A673 (cell line): ENCODE measurements at regions not wholly inside any gene's neighbourhood (a gene's known extent, or its start where the extent isn't known, plus 50 kb on each side); places are given as distances from the start of the nearest gene placed in this dataset.

Experiments used
- BruUV-seq: library from RNA; stranded (reverse); fragments of 400-500 nt; replicated peaks from 2 replicates; lab custom pipeline; 2021; lab: Mats Ljungman, UMichigan
- CTCF ChIA-PET: fragments of 300-600 bp; sonication (Branson Sonifier 250); formaldehyde crosslinking; loops from one replicate; lab custom pipeline; 2022; ENCODE audit warnings: antibody characterized with exemption; lab: Charles Lee
- POLR2A ChIA-PET: fragments of 300-600 bp; sonication (Branson Sonifier 250); formaldehyde crosslinking; loops from one replicate; lab custom pipeline; 2022; ENCODE audit warnings: antibody characterized with exemption; ENCODE audit not compliant: low non-redundant PET; lab: Charles Lee
- DNase-seq: peaks from one replicate; pipeline ENCODE4 v3.0.0-alpha.2; 2015; ENCODE audit warnings: low spot score
- H3K27ac ChIP-seq: fragments of 200-600 bp; sonication (generic); 2 replicates; pipeline ENCODE4 v1.5.1; 2016; ENCODE audit warnings: mixed run types, low read depth, mild to moderate bottlenecking, mixed read lengths, antibody characterized with exemption, low read length; ENCODE audit not compliant: poor library complexity, severe bottlenecking
- H3K27me3 ChIP-seq: fragments of 200-600 bp; sonication (generic); replicated peaks from 2 replicates; pipeline ENCODE4 v1.6.1; 2017; ENCODE audit warnings: mixed run types, low read depth, mild to moderate bottlenecking, mixed read lengths, antibody characterized with exemption, low read length; ENCODE audit not compliant: insufficient read depth, poor library complexity
- H3K36me3 ChIP-seq: fragments of 200-600 bp; sonication (generic); 2 replicates; pipeline ENCODE4 v1.6.1; 2016; ENCODE audit warnings: mixed run types, mild to moderate bottlenecking, mixed read lengths, antibody characterized with exemption, low read length; ENCODE audit not compliant: insufficient read depth, poor library complexity, severe bottlenecking
- H3K4me1 ChIP-seq: fragments of 200-600 bp; sonication (generic); 2 replicates; pipeline ENCODE4 v1.6.1; 2017; ENCODE audit warnings: mixed run types, mild to moderate bottlenecking, mixed read lengths, antibody characterized with exemption, low read length; ENCODE audit not compliant: insufficient read depth, poor library complexity, severe bottlenecking
- H3K4me3 ChIP-seq: fragments of 200-600 bp; sonication (generic); 2 replicates; pipeline ENCODE4 v1.5.1; 2016; ENCODE audit warnings: low read depth, mixed run types, mild to moderate bottlenecking, mixed read lengths, low read length; ENCODE audit not compliant: poor library complexity, severe bottlenecking
- H3K9me3 ChIP-seq: fragments of 200-600 bp; sonication (generic); 2 replicates; pipeline ENCODE4 v1.6.1; 2016; ENCODE audit warnings: mixed run types, low read depth, mild to moderate bottlenecking, mixed read lengths, antibody characterized with exemption, low read length; ENCODE audit not compliant: poor library complexity, severe bottlenecking
- EZH2 ChIP-seq: fragments of 200-600 bp; sonication (generic); IDR thresholded peaks from 2 replicates; pipeline ENCODE4 v1.6.1; 2017; ENCODE audit warnings: borderline replicate concordance, low read depth, mild to moderate bottlenecking, mixed read lengths, antibody characterized with exemption, low read length; ENCODE audit not compliant: poor library complexity, severe bottlenecking
- intact Hi-C: fragments of 100-400 bp; cut with micrococcal nuclease; formaldehyde crosslinking; loops from one replicate; pipeline ENCODE4 v1.10.0; 2022; ENCODE audit not compliant: unreplicated experiment
- TF ChIP-seq, protein P1 (sequence below): fragments of 300-800, 200-600 bp; sonication (generic); conservative IDR thresholded peaks from 2 replicates; pipeline ENCODE4 v1.5.1; 2017; ENCODE audit warnings: low read depth, mild to moderate bottlenecking, antibody characterized with exemption, low read length, moderate library complexity, mixed read lengths

DNA sequence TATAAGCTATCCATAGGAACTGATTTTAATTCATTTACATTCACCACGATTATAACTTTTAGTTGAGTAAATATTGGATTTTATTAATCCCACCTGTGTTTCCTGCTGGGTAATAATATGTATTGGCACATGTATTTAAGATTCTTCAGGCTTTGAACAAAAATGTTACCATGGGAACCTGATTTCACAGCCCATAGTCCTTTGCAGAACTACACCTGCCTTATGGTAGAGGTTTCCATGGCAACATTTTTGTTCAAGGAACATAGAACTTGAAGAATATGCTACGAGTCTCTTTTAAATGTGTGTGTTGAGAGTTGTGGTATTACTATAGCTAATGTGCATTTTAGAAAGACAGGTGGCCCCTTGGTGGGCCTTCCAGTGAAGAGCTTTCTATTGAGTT is 317.4 kb downstream of the SAMD5 start:
- H3K36me3 ChIP-seq = no peaks in the 10 kb centered on the region
- no peaks in the 10 kb centered on the region for H3K4me1 ChIP-seq
- CTCF ChIA-PET = no interaction called here
- intact Hi-C loops = no loop called here
- H3K4me3 ChIP-seq = no peak overlapping the region
- H3K9me3 ChIP-seq = no peaks in the 10 kb centered on the region
- POLR2A ChIA-PET = no interaction called here
- no peak for DNase-seq
- H3K27me3 ChIP-seq = no peaks in the 10 kb centered on the region
- no TSS peak for BruUV-seq
- no peak overlapping the region for H3K27ac ChIP-seq
- TF ChIP-seq, protein P1, sequence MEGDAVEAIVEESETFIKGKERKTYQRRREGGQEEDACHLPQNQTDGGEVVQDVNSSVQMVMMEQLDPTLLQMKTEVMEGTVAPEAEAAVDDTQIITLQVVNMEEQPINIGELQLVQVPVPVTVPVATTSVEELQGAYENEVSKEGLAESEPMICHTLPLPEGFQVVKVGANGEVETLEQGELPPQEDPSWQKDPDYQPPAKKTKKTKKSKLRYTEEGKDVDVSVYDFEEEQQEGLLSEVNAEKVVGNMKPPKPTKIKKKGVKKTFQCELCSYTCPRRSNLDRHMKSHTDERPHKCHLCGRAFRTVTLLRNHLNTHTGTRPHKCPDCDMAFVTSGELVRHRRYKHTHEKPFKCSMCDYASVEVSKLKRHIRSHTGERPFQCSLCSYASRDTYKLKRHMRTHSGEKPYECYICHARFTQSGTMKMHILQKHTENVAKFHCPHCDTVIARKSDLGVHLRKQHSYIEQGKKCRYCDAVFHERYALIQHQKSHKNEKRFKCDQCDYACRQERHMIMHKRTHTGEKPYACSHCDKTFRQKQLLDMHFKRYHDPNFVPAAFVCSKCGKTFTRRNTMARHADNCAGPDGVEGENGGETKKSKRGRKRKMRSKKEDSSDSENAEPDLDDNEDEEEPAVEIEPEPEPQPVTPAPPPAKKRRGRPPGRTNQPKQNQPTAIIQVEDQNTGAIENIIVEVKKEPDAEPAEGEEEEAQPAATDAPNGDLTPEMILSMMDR = no peak
- no peak for TF ChIP-seq EZH2

- H3K4me3 ChIP-seq = no peak overlapping the region
These were observed 318.2 kb downstream of the SAMD5 start for GRCh38 chr6:147826698-147827097.

GRCh38 chr6:147829418-147829817 is 320.9 kb downstream of the SAMD5 start:
- no peak overlapping the region for H3K4me3 ChIP-seq
- TF ChIP-seq, protein P1 = no peak
- TF ChIP-seq EZH2 = no peak
- H3K36me3 ChIP-seq = no peaks in the 10 kb centered on the region
- CTCF ChIA-PET = no interaction called here
- no peaks in the 10 kb centered on the region for H3K4me1 ChIP-seq
- BruUV-seq = no TSS peak
- H3K9me3 ChIP-seq = no peaks in the 10 kb centered on the region
- H3K27me3 ChIP-seq = no peaks in the 10 kb centered on the region
- no peak overlapping the region for H3K27ac ChIP-seq
- no peak for DNase-seq
- intact Hi-C loops = no loop called here
- POLR2A ChIA-PET = no interaction called here

More at GRCh38 chr6:147826698-147827097, 318.2 kb downstream of the SAMD5 start:
- DNase-seq = no peak
- intact Hi-C loops = no loop called here
- H3K9me3 ChIP-seq = no peaks in the 10 kb centered on the region
- ChIA-PET CTCF (no interaction called here), POLR2A (no interaction called here)
- no peaks in the 10 kb centered on the region for H3K36me3 ChIP-seq
- H3K27me3 ChIP-seq = no peaks in the 10 kb centered on the region
- no TSS peak for BruUV-seq
- H3K27ac ChIP-seq = no peak overlapping the region
- H3K4me1 ChIP-seq = no peaks in the 10 kb centered on the region
- TF ChIP-seq EZH2 = no peak
- TF ChIP-seq, protein P1 = no peak
